ENCODE measurements at regions not wholly inside any gene's neighbourhood (a gene's known extent, or its start where the extent isn't known, plus 50 kb on each side); places are given as distances from the start of the nearest gene placed in this dataset.

- H3K4me2 ChIP-seq (ENCODE audit: low read depth, low read length, poor library complexity, severe bottlenecking), result no peak overlapping the region
- H3K9ac ChIP-seq (ENCODE audit: low read length), result no peak overlapping the region
- no peaks in the 10 kb centered on the region for H3K9me2 ChIP-seq (replicated peaks; ENCODE audit: insufficient read depth, low read length)
- H3K79me2 ChIP-seq (ENCODE audit: low read length), result no peaks in the 10 kb centered on the region
- H2AFZ ChIP-seq (ENCODE audit: low read length), result no peak overlapping the region
- no peak overlapping the region for H3K4me3 ChIP-seq (ENCODE audit: low read length)
- H3K36me3 ChIP-seq (ENCODE audit: insufficient read depth, low read length), result no peaks in the 10 kb centered on the region
- no peaks in the 10 kb centered on the region for H4K20me1 ChIP-seq (ENCODE audit: insufficient read depth, low read depth, low read length)
- no peak overlapping the region for H3K27ac ChIP-seq (ENCODE audit: low read length)
- no peak for DNase-seq
- peaks cover 3% of the 10 kb centered on the region for H3K9me3 ChIP-seq (ENCODE audit: low read length)
- no peaks in the 10 kb centered on the region for H3K27me3 ChIP-seq (ENCODE audit: low read length)
- H3K4me1 ChIP-seq (ENCODE audit: low read length), result no peaks in the 10 kb centered on the region
These were observed 271.8 kb downstream of the IRF8 start for GRCh38 chr16:86170720-86171119.

- H3K27me3 ChIP-seq (ENCODE audit: low read length), result no peaks in the 10 kb centered on the region
- no peaks in the 10 kb centered on the region for H3K79me2 ChIP-seq (ENCODE audit: low read length)
- H4K20me1 ChIP-seq (ENCODE audit: insufficient read depth, low read depth, low read length), result no peaks in the 10 kb centered on the region
- H3K9me2 ChIP-seq (replicated peaks; ENCODE audit: insufficient read depth, low read length), result no peaks in the 10 kb centered on the region
- H3K36me3 ChIP-seq (ENCODE audit: insufficient read depth, low read length), result no peaks in the 10 kb centered on the region
- no peak overlapping the region for H2AFZ ChIP-seq (ENCODE audit: low read length)
- no peak overlapping the region for H3K9ac ChIP-seq (ENCODE audit: low read length)
- H3K9me3 ChIP-seq (ENCODE audit: low read length), result no peaks in the 10 kb centered on the region; the same call in 1 of the 2 replicates
- DNase-seq, result no peak
- H3K4me2 ChIP-seq (ENCODE audit: low read depth, low read length, poor library complexity, severe bottlenecking), result no peak overlapping the region
- no peak overlapping the region for H3K4me3 ChIP-seq (ENCODE audit: low read length)
- no peaks in the 10 kb centered on the region for H3K4me1 ChIP-seq (ENCODE audit: low read length)
- H3K27ac ChIP-seq (ENCODE audit: low read length), result no peak overlapping the region
These were observed 272.4 kb downstream of the IRF8 start for GRCh38 chr16:86171329-86171728.

- DNase-seq, result no peak
- H3K4me1 ChIP-seq (ENCODE audit: low read length), result no peaks in the 10 kb centered on the region
- H3K4me2 ChIP-seq (ENCODE audit: low read depth, low read length, poor library complexity, severe bottlenecking), result no peak overlapping the region
- no peaks in the 10 kb centered on the region for H3K79me2 ChIP-seq (ENCODE audit: low read length)
- no peaks in the 10 kb centered on the region for H3K9me3 ChIP-seq (ENCODE audit: low read length)
- no peak overlapping the region for H3K27ac ChIP-seq (ENCODE audit: low read length)
- no peaks in the 10 kb centered on the region for H3K27me3 ChIP-seq (ENCODE audit: low read length)
- no peaks in the 10 kb centered on the region for H3K9me2 ChIP-seq (replicated peaks; ENCODE audit: insufficient read depth, low read length)
- H3K9ac ChIP-seq (ENCODE audit: low read length), result no peak overlapping the region
- H3K36me3 ChIP-seq (ENCODE audit: insufficient read depth, low read length), result no peaks in the 10 kb centered on the region
- H2AFZ ChIP-seq (ENCODE audit: low read length), result no peak overlapping the region
- no peaks in the 10 kb centered on the region for H4K20me1 ChIP-seq (ENCODE audit: insufficient read depth, low read depth, low read length)
- no peak overlapping the region for H3K4me3 ChIP-seq (ENCODE audit: low read length)
These were observed 276.9 kb downstream of the IRF8 start for GRCh38 chr16:86175816-86176215.

GRCh38 chr16:86176462-86176861 is 277.5 kb downstream of the IRF8 start:
- no peaks in the 10 kb centered on the region for H4K20me1 ChIP-seq (ENCODE audit: insufficient read depth, low read depth, low read length)
- DNase-seq, result no peak
- H3K9me2 ChIP-seq (replicated peaks; ENCODE audit: insufficient read depth, low read length), result no peaks in the 10 kb centered on the region
- H3K9me3 ChIP-seq (ENCODE audit: low read length), result no peaks in the 10 kb centered on the region
- no peak overlapping the region for H3K27ac ChIP-seq (ENCODE audit: low read length)
- H3K36me3 ChIP-seq (ENCODE audit: insufficient read depth, low read length), result no peaks in the 10 kb centered on the region
- H3K4me2 ChIP-seq (ENCODE audit: low read depth, low read length, poor library complexity, severe bottlenecking), result no peak overlapping the region
- H2AFZ ChIP-seq (ENCODE audit: low read length), result no peak overlapping the region
- H3K79me2 ChIP-seq (ENCODE audit: low read length), result no peaks in the 10 kb centered on the region
- H3K4me1 ChIP-seq (ENCODE audit: low read length), result no peaks in the 10 kb centered on the region
- H3K4me3 ChIP-seq (ENCODE audit: low read length), result no peak overlapping the region
- no peaks in the 10 kb centered on the region for H3K27me3 ChIP-seq (ENCODE audit: low read length)
- no peak overlapping the region for H3K9ac ChIP-seq (ENCODE audit: low read length)

GRCh38 chr16:86180244-86180643 is 281.3 kb downstream of the IRF8 start:
- no peak overlapping the region for H2AFZ ChIP-seq (ENCODE audit: low read length)
- no peaks in the 10 kb centered on the region for H3K9me2 ChIP-seq (replicated peaks; ENCODE audit: insufficient read depth, low read length)
- DNase-seq, result no peak
- no peaks in the 10 kb centered on the region for H3K9me3 ChIP-seq (ENCODE audit: low read length)
- no peak overlapping the region for H3K27ac ChIP-seq (ENCODE audit: low read length)
- H4K20me1 ChIP-seq (ENCODE audit: insufficient read depth, low read depth, low read length), result no peaks in the 10 kb centered on the region
- no peaks in the 10 kb centered on the region for H3K27me3 ChIP-seq (ENCODE audit: low read length)
- H3K79me2 ChIP-seq (ENCODE audit: low read length), result no peaks in the 10 kb centered on the region
- no peak overlapping the region for H3K4me2 ChIP-seq (ENCODE audit: low read depth, low read length, poor library complexity, severe bottlenecking)
- no peak overlapping the region for H3K4me3 ChIP-seq (ENCODE audit: low read length)
- no peaks in the 10 kb centered on the region for H3K4me1 ChIP-seq (ENCODE audit: low read length)
- no peaks in the 10 kb centered on the region for H3K36me3 ChIP-seq (ENCODE audit: insufficient read depth, low read length)
- no peak overlapping the region for H3K9ac ChIP-seq (ENCODE audit: low read length)

GRCh38 chr16:86180780-86181179 is 281.8 kb downstream of the IRF8 start:
- Histone ChIP-seq H3K36me3 (ENCODE audit: insufficient read depth, low read length) (no peaks in the 10 kb centered on the region), H4K20me1 (ENCODE audit: insufficient read depth, low read depth, low read length) (no peaks in the 10 kb centered on the region), H3K4me3 (ENCODE audit: low read length) (no peak overlapping the region), H3K27me3 (ENCODE audit: low read length) (no peaks in the 10 kb centered on the region), H3K9ac (ENCODE audit: low read length) (no peak overlapping the region), H3K27ac (ENCODE audit: low read length) (no peak overlapping the region), H3K4me2 (ENCODE audit: low read depth, low read length, poor library complexity, severe bottlenecking) (no peak overlapping the region), H3K9me2 (replicated peaks; ENCODE audit: insufficient read depth, low read length) (no peaks in the 10 kb centered on the region), H3K4me1 (ENCODE audit: low read length) (no peaks in the 10 kb centered on the region), H3K79me2 (ENCODE audit: low read length) (no peaks in the 10 kb centered on the region), H3K9me3 (ENCODE audit: low read length) (no peaks in the 10 kb centered on the region), H2AFZ (ENCODE audit: low read length) (no peak overlapping the region)
- no peak for DNase-seq

GRCh38 chr16:86181526-86181925 is 282.6 kb downstream of the IRF8 start:
- Histone ChIP-seq H3K9me3 (ENCODE audit: low read length) (no peaks in the 10 kb centered on the region), H3K27me3 (ENCODE audit: low read length) (no peaks in the 10 kb centered on the region), H3K27ac (ENCODE audit: low read length) (no peak overlapping the region), H3K4me1 (ENCODE audit: low read length) (no peaks in the 10 kb centered on the region), H2AFZ (ENCODE audit: low read length) (no peak overlapping the region), H3K36me3 (ENCODE audit: insufficient read depth, low read length) (no peaks in the 10 kb centered on the region), H3K4me3 (ENCODE audit: low read length) (no peak overlapping the region), H3K79me2 (ENCODE audit: low read length) (no peaks in the 10 kb centered on the region), H3K9me2 (replicated peaks; ENCODE audit: insufficient read depth, low read length) (no peaks in the 10 kb centered on the region), H4K20me1 (ENCODE audit: insufficient read depth, low read depth, low read length) (no peaks in the 10 kb centered on the region), H3K4me2 (ENCODE audit: low read depth, low read length, poor library complexity, severe bottlenecking) (no peak overlapping the region), H3K9ac (ENCODE audit: low read length) (no peak overlapping the region)
- no peak for DNase-seq

GRCh38 chr16:86184185-86184584 is 285.2 kb downstream of the IRF8 start:
- no peaks in the 10 kb centered on the region for H4K20me1 ChIP-seq (ENCODE audit: insufficient read depth, low read depth, low read length)
- no peak overlapping the region for H3K4me2 ChIP-seq (ENCODE audit: low read depth, low read length, poor library complexity, severe bottlenecking)
- no peaks in the 10 kb centered on the region for H3K79me2 ChIP-seq (ENCODE audit: low read length)
- H2AFZ ChIP-seq (ENCODE audit: low read length), result no peak overlapping the region
- no peak overlapping the region for H3K27ac ChIP-seq (ENCODE audit: low read length)
- DNase-seq, result no peak
- no peak overlapping the region for H3K9ac ChIP-seq (ENCODE audit: low read length)
- H3K9me2 ChIP-seq (replicated peaks; ENCODE audit: insufficient read depth, low read length), result no peaks in the 10 kb centered on the region
- H3K9me3 ChIP-seq (ENCODE audit: low read length), result no peaks in the 10 kb centered on the region
- no peak overlapping the region for H3K4me3 ChIP-seq (ENCODE audit: low read length)
- no peaks in the 10 kb centered on the region for H3K27me3 ChIP-seq (ENCODE audit: low read length)
- H3K36me3 ChIP-seq (ENCODE audit: insufficient read depth, low read length), result no peaks in the 10 kb centered on the region
- H3K4me1 ChIP-seq (ENCODE audit: low read length), result no peaks in the 10 kb centered on the region

- no peak overlapping the region for H3K4me2 ChIP-seq (ENCODE audit: low read depth, low read length, poor library complexity, severe bottlenecking)
- H3K9me3 ChIP-seq (ENCODE audit: low read length), result no peaks in the 10 kb centered on the region
- no peak overlapping the region for H2AFZ ChIP-seq (ENCODE audit: low read length)
- no peaks in the 10 kb centered on the region for H3K79me2 ChIP-seq (ENCODE audit: low read length)
- no peaks in the 10 kb centered on the region for H3K36me3 ChIP-seq (ENCODE audit: insufficient read depth, low read length)
- DNase-seq, result no peak
- H3K27ac ChIP-seq (ENCODE audit: low read length), result no peak overlapping the region
- no peaks in the 10 kb centered on the region for H4K20me1 ChIP-seq (ENCODE audit: insufficient read depth, low read depth, low read length)
- no peak overlapping the region for H3K4me3 ChIP-seq (ENCODE audit: low read length)
- no peaks in the 10 kb centered on the region for H3K9me2 ChIP-seq (replicated peaks; ENCODE audit: insufficient read depth, low read length)
- no peaks in the 10 kb centered on the region for H3K4me1 ChIP-seq (ENCODE audit: low read length)
- no peak overlapping the region for H3K9ac ChIP-seq (ENCODE audit: low read length)
- no peaks in the 10 kb centered on the region for H3K27me3 ChIP-seq (ENCODE audit: low read length)
These were observed 286.1 kb downstream of the IRF8 start for GRCh38 chr16:86185089-86185488.
